HG03469 (cell line): ENCODE measurements at regions not wholly inside any gene's neighbourhood (a gene's known extent, or its start where the extent isn't known, plus 50 kb on each side); places are given as distances from the start of the nearest gene placed in this dataset.
"Not testable (repeated sequence)": the region's sequence is repeated elsewhere in the genome, so short reads cannot be mapped to it uniquely, and the experiment has no call there.

Source experiments
- ATAC-seq: cut with Tn5 transposase; IDR thresholded peaks from one replicate; pipeline ENCODE4 v1.9.1; 2021; ENCODE audit warnings: mild to moderate bottlenecking, moderate library complexity, moderate number of reproducible peaks; ENCODE audit not compliant: unreplicated experiment

- ATAC-seq = no peak
These were observed 314.5 kb downstream of the COL12A1 start for GRCh38 chr6:74891349-74891831.

- ATAC-seq = no peak
These were observed 316.2 kb downstream of the COL12A1 start for GRCh38 chr6:74889635-74890034.

GRCh38 chr6:74888741-74889140 is 317.1 kb downstream of the COL12A1 start:
- ATAC-seq = not testable (repeated sequence)

GRCh38 chr6:74879976-74880375 is 325.9 kb downstream of the COL12A1 start:
- ATAC-seq = no peak

GRCh38 chr6:74879234-74879633 is 326.6 kb downstream of the COL12A1 start:
- ATAC-seq = no peak

GRCh38 chr6:74875193-74875592 is 330.7 kb downstream of the COL12A1 start:
- no peak for ATAC-seq

GRCh38 chr6:74872754-74873476 is 332.9 kb downstream of the COL12A1 start:
- ATAC-seq = no peak

- ATAC-seq = no peak
These were observed 334.1 kb downstream of the COL12A1 start for GRCh38 chr6:74871757-74872156.

GRCh38 chr6:74870403-74870802 is 335.4 kb downstream of the COL12A1 start:
- no peak for ATAC-seq

- no peak for ATAC-seq
These were observed 338.6 kb downstream of the COL12A1 start for GRCh38 chr6:74867291-74867690.

GRCh38 chr6:74863968-74864367 is 341.9 kb downstream of the COL12A1 start:
- no peak for ATAC-seq

GRCh38 chr6:74860456-74860855 is 345.4 kb downstream of the COL12A1 start:
- ATAC-seq = no peak

GRCh38 chr6:74857157-74857556 is 348.7 kb downstream of the COL12A1 start:
- ATAC-seq = no peak

- no peak for ATAC-seq
These were observed 351.9 kb downstream of the COL12A1 start for GRCh38 chr6:74853991-74854390.

- no peak for ATAC-seq
These were observed 354.3 kb downstream of the COL12A1 start for GRCh38 chr6:74851596-74851995.

- ATAC-seq = no peak
These were observed 364.9 kb downstream of the COL12A1 start for GRCh38 chr6:74840953-74841352.

GRCh38 chr6:74834967-74835366 is 370.9 kb downstream of the COL12A1 start:
- no peak for ATAC-seq

GRCh38 chr6:74826263-74826662 is 379.6 kb downstream of the COL12A1 start:
- no peak for ATAC-seq

GRCh38 chr6:74814440-74814839 is 391.4 kb downstream of the COL12A1 start:
- no peak for ATAC-seq

GRCh38 chr6:74807674-74808073 is 398.2 kb downstream of the COL12A1 start:
- no peak for ATAC-seq

GRCh38 chr6:74805916-74806696 is 399.7 kb downstream of the COL12A1 start:
- ATAC-seq = no peak

- no peak for ATAC-seq
These were observed 407.6 kb downstream of the COL12A1 start for GRCh38 chr6:74798302-74798701.
